OCI-LY1 (cell line): ENCODE measurements at regions not wholly inside any gene's neighbourhood (a gene's known extent, or its start where the extent isn't known, plus 50 kb on each side); places are given as distances from the start of the nearest gene placed in this dataset.

Experiments
- EZH2 ChIP-seq: fragments of 200-600 bp; sonication (generic), shearing (Covaris generic); IDR thresholded peaks from 2 replicates; pipeline ENCODE4 v1.8.0; 2017; ENCODE audit warnings: borderline replicate concordance, mixed run types, mild to moderate bottlenecking, antibody characterized with exemption, low read length, moderate library complexity, mixed read lengths
- TF ChIP-seq, protein P1 (sequence below): fragments of 200-600 bp; sonication (generic), shearing (Covaris generic); IDR thresholded peaks from 2 replicates; pipeline ENCODE4 v1.5.1; 2017; ENCODE audit warnings: mild to moderate bottlenecking, antibody characterized with exemption, low read length, moderate library complexity, mixed read lengths

DNA sequence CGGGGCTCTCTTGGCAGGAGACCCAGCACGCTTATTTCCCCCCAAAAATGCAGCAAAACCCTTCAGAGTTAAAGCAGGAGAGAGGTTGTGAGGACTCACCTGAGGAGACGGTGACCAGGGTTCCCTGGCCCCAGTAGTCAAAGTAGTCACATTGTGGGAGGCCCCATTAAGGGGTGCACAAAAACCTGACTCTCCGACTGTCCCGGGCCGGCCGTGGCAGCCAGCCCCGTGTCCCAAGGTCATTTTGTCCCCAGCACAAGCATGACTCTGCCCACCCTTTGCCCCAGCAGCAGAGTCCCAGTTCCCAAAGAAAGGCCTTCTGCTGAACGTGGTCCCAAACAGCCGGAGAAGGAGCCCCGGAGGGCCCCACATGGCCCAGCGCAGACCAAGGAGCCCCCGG is 337.7 kb downstream of the TMEM121 start:
- TF ChIP-seq, protein P1, sequence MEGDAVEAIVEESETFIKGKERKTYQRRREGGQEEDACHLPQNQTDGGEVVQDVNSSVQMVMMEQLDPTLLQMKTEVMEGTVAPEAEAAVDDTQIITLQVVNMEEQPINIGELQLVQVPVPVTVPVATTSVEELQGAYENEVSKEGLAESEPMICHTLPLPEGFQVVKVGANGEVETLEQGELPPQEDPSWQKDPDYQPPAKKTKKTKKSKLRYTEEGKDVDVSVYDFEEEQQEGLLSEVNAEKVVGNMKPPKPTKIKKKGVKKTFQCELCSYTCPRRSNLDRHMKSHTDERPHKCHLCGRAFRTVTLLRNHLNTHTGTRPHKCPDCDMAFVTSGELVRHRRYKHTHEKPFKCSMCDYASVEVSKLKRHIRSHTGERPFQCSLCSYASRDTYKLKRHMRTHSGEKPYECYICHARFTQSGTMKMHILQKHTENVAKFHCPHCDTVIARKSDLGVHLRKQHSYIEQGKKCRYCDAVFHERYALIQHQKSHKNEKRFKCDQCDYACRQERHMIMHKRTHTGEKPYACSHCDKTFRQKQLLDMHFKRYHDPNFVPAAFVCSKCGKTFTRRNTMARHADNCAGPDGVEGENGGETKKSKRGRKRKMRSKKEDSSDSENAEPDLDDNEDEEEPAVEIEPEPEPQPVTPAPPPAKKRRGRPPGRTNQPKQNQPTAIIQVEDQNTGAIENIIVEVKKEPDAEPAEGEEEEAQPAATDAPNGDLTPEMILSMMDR: no peak
- no peak for TF ChIP-seq EZH2
